Stimulated activated CD8-positive, alpha-beta memory T cell treated with anti-CD3 and anti-CD28 coated beads, Interleukin-12 subunit alpha, Interleukin-12 subunit beta, amount 100 ng/mL, for 24 hours (primary cell): ENCODE measurements at regions not wholly inside any gene's neighbourhood (a gene's known extent, or its start where the extent isn't known, plus 50 kb on each side); places are given as distances from the start of the nearest gene placed in this dataset.

ENCODE experiments used
- DNase-seq: peaks from one replicate; pipeline ENCODE4 v3.0.0-alpha.2; 2020; ENCODE audit errors: extremely low read depth

DNA sequence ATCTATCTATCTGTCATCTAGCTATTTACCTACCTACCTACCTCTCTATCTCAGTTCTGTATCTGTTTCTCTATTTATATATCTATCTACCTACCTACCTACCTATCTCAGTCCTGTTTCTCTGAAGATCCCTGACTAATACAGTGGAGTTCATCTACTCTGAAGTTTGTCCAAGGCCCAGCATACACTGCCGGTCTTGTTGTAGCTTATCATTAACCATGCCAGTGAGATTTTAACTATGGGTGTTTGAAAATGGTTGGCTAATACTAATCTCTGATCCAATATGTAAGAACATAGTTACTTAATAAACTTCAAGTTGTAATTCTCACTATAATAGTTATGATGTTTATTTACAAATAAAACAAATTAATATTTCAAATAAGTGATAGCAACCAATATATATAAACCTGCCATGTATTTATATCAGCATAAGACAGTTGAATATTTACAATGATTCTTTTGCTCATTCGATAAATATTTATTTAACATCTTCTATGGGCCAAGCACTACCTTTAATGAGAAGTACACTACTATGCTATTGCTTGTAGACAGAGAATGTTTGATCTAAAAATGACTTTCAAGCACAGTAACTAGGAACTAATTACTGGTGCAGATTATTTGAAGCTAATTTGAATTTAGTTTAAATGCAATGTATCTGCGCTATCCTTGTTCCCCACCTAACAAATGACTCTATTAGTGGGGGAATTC is 242.1 kb downstream of the KLF5 start:
- no peak for DNase-seq

DNA sequence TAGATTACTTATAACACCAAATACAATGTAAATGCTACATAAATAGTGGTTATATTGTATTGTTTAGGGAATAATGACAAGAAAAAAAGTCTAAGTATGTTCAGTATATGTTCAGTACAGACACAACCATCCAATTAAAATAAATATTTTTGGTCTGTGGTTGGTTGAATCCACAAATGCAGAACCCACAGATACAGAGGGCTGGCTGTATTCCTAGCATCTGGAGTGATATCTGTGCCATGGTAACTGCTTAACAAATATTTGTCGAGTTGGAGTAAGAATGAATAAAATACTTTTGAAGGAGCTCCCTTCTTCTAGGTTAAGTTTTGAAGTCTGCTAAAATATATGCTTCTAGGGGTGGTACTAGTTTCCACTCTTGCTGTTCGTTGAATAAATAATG is 241.0 kb downstream of the KLF5 start:
- no peak for DNase-seq

DNA sequence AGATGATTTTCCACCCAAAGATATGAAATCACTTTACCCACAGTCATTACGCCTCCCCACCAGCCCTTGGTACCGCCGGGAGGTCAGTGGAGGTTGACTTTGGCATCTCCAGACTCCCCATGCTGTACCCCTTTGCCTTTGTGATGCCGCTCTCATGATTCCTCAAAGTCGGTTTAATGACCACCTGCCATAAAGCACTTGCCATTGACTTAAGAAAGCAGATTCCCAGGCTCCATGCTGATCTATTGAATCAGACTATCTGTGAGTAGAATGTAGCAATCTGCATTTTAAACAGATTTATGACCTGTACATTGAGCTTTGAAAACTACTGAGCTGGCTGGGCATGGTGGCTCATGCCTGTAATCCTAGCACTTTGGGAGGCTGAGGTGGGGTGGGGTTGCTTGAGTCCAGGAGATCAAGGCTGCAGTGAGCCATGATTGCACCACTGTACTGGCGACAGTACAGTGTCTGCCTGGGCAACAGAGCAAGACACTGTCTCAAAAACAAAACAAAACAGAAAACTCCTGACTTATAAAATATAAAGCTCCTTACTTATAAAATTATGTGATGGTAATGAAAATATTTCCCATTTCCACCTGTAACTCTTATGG is 235.2 kb downstream of the KLF5 start:
- DNase-seq = no peak

DNA sequence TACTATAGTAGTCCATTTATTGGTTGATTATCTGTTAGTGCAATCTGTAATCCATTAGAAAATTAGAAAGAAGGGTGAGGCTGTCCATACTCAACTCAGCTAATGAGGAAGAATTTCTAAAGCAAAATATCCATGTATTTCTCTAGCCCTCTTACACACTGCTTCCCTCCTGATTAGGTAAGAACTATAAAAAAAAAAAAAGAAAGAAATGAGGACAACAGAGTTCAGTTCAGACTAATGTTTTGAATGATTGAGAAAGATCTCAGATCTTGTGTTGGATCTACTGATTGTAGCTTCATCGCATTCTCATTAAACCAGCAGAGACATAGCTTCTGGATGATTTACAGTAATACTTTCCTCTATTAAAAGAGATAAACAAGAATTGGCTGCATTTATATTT is 233.3 kb downstream of the KLF5 start:
- no peak for DNase-seq

DNA sequence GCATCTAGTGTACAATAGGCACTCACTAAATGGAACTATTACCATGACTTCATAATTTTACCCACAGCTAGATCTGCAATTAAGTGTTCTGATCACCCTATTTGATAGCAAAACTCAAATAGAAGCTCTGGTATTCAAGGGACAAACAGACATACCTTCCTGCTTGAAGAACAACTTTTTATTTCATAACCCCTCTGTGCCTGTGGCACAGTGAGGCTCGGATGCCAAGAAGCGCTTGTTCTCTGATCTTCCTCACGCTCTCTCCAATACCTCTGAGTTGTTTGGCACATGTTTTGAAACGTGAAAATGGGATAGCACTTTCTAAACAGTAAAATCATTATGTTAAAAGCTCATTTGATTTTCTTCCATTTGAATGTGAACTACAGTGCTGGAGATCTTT is 232.0 kb downstream of the KLF5 start:
- no peak for DNase-seq

DNA sequence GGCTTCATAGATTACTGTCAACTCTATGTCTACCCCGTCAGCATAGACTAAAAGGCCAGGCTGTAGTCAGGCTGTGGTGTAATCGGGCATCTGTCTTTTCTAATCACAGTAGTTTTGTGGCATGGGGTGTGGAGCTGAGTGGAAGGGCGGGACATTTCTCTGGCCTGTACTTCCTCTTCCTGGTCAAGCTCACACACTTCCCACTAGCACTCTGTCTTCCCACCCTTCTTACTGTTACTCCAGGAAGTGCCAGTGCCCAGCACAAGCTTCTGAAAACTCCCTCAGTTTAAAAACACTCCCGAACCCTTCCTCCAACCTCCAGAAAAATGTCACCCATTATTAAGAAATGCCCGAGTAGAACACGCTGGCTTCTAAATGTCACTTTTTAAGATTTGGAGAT is 229.8 kb downstream of the KLF5 start:
- DNase-seq = no peak

DNA sequence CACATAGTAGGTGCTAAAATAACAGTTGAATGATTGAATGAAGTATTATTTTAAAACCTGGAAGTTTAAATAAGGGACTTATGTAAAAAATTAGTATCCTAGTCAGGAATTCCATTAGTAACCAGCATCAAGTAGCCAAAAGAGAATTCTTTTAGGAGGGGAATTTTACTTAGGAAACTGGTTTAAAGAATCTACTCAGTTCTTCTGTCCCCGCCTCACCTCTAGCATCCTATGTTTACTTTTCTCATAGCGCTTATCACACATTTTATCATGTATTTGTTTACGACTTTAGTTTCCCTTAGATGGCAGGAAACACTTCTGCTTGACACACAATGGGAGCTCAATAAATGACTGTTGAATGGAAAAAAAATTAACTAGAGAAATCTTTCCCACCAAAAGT is 229.0 kb downstream of the KLF5 start:
- no peak for DNase-seq

DNA sequence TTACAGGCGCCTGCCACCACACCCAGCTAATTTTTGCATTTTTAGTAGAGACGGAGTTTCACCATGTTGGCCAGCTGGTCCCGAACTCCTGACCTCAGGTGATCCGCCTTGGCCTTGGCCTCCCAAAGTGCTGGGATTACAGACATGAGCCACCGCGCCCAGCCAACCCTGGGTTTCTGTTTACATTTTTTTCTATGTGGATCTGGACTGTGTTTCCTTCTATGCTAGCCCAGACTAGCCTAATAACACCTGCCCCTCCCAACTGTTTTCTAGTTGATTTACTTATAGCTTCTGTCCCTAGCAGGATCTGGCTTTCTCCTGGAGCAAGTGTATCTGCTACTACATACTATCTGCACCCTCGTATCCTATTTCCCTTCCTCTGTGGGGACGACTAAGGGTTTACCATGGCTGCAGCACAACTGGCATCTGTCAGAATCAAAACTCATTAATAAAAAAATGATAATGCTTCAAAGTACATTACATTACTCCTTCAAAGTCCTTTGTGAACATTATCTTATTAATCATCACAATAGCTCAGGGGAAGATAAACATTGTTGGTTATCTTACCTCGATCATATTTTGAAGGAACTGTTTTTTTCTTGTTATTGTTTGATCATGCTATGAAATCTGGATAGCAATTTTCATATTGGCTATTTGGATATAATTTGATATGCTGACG is 228.3 kb downstream of the KLF5 start:
- DNase-seq = no peak

DNA sequence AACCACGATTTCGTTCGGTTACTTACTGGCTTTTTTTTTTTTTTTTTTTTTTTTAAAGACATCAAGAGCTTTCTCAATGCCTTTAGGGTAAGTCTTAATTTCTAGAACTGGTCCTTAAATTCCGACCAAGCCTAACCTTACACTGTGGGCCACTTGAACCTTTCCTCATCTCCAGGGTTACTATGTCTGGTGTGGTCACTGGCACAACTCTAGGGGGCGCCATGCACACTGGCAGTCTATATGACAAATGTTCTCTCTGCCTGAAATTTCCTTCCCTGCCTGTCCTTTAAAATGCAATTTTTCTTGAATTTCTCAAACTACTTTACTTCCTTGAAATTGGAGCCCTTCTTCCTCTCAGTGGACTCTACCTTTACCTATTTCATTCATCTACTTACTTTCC is 227.4 kb downstream of the KLF5 start:
- no peak for DNase-seq

DNA sequence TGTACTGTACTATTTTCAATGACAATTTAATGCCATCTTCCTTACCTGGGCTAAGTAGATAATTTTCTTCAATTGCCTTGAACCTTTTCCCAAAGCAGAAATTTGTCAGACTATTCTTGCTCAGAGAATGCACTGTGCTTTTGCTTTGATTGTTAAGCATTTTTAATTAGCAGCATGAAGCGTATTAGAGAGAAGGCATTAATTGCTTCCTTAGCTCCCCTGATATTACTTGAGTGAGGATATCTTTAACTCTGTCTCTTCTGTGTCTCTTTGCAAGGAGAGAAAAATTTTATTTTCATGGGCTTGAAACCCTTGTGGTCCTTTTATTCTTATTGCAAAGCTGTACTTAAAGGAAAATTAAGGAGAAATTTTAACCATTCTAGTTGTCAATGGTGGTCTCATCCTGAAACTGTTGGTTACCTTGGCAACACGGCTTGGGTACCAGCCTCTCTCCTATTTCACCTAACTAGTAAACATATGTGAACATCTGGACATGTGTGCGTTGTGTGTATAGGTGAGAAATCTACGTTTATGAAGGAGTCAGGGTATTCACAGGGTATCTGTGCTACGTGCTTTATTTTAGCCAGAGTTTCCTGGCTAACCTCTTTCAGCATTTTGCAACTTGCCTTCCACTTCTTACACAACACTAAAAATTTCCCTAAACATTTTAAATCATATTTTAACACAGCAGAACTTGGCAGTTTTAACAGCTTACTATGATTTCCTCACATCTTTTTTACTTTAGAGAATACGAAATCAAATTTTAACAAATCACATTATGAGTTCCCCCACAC is 225.5 kb downstream of the KLF5 start:
- DNase-seq = no peak

DNA sequence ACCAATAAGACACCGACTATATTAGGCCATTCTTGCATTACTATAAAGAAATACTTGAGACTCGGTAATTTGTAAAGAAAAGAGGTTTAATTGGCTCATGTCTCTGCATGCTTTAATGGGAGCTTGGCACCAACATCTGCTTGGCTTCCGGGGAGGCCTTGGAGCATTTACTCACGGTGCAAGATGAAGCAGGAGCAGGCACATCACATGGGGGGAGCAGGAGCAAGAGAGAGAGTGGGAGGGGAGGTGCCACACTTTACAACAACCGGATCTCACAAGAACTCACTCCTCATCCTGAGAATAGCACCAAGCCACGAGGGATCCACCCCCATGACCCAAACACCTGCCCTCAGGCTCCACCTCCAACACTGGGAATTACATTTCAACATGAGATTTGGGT is 224.8 kb downstream of the KLF5 start:
- DNase-seq = no peak

DNA sequence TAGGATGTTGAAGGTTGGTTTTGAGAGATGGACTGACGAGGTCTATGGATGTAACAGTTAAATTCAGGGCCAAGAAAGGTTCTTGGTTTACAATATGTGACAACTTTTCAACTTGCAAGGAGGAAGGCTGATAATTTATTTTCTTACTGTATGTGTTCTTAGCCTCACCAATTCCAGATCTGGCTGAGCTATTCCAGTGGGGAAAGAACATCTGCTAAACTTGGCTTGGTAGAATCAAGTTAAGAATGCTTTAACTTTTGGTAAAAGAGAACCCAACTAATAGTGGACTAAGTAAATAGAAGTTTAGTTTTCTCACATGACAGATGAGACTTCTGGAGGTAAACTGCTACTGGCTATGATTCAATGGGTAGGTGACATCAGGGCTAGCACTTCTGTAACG is 222.9 kb downstream of the KLF5 start:
- DNase-seq = no peak

DNA sequence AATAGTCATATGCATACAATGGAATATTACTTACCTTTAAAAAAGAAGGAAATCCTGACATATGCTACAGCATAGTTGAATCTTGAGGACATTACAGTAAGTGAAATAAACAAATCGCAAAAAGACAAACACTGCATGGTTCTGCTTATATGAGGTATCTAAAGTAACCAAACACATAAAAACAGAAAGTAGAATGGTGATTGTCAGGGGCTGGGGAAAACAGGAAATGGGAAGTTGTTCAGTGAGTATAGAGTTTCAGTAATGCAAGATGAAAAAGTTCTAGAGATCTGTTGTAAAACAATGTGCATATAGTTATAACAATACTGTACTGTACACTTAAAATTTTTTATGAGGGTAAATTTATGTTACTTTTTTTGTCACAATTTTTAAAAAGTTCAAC is 219.4 kb downstream of the KLF5 start:
- no peak for DNase-seq

DNA sequence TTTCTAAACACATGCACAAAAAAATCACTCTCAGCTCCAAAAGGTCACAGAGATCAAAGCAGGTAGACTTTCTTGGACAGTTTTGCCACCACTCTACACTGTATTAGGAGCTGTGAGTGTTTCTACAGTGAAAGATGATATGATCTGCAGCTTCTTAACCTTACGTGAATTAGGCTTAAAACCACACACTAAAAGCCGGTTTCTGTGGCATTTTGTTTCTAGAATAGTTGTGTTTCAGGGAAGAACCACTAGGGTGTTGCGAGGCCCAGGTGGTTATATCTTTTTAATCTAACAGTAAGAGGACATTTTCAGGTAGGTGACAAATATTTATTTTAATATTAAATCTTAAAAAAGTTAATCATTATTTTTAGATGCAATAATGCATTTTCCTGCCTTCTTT is 216.4 kb downstream of the KLF5 start:
- DNase-seq = no peak

DNA sequence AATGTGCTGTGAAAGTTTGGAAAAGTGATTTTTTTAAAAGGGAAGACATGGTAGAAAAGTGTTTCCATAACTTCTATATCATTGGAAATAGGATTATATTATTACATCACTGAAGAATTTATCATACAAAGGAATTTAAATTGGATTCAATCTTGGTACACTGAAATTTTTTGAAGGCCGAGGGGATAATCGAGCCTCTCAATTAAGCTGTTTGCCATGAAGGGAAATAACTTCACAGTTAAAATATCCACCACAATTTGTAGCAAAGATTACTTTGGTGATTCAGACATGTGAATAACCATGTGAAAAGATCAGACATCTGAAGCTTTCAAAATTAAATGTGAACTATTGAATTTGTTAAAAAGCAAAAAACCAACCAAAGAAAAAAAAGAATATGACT is 215.3 kb downstream of the KLF5 start:
- no peak for DNase-seq

DNA sequence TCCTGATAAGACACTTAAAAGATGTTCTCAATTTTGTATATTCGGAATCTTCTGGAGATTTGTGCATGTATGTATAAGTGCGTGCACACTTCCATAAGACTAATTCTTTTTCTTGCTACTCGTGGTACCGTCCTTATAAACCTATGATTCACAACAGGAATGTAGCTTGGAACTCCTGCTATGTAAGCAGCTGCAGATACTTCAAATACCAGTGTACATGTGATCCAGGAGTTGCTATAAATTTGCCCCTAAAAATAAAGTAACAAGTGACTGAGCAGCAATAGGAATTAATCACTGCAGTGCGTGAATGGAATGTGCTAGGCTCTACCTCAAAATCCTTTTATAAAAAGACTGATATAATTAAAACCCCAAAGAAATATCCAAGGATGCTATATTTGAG is 214.9 kb downstream of the KLF5 start:
- no peak for DNase-seq

DNA sequence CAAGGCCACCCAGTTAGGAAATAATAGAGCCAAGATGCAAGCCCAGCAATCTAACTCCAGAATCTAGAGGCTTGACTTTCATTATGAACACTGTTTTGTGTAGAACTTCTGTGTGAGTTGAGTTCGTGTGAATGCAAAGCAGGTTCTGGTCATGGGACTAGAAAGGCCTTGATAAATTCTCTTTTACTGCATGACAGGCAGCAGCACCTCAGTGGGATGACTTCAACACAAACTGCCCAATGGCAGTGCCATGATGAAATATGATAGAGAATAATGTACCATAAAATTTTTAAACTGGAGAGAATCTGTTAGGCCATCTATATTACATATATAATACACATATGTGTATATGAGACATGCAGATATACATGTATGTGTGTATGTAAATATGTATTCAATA is 214.5 kb downstream of the KLF5 start:
- DNase-seq = no peak

DNA sequence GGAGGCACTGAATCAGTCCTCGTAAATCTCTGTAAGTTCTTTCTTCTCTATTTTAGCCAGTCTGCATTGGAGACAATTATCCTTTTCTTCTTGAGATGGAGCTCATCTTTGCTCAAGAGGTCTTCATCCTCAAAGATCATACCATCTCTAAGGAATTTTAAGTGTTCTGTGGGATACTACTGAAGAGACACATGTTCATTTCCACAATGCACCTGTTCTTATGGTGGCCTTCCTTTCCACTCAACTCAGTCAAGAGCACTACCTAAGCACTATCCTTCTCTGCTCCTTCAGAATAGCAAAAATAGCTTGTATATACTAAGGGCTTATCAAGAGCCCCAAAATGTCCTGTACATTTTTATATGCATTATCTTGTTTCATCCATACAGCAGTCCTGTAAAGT is 214.0 kb downstream of the KLF5 start:
- DNase-seq = no peak

DNA sequence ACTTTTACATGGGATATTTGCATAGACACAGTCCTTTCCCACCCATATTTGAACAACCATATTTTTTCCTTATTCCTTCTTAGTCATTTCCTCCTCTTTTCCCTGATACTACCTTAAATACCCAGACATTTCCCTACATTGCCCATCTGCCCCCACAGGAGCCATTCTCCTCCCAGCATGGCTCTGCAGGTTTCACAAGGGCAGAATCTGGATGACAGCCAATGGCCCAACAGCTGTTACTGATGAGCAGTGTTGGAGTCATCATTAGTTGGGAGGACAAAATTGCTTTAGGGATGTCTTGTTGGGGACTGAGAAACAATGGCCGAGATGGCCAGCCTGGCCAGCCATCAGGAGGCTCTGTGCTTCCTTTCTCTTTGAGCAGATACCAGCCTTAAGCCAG is 209.5 kb downstream of the KLF5 start:
- DNase-seq = no peak

DNA sequence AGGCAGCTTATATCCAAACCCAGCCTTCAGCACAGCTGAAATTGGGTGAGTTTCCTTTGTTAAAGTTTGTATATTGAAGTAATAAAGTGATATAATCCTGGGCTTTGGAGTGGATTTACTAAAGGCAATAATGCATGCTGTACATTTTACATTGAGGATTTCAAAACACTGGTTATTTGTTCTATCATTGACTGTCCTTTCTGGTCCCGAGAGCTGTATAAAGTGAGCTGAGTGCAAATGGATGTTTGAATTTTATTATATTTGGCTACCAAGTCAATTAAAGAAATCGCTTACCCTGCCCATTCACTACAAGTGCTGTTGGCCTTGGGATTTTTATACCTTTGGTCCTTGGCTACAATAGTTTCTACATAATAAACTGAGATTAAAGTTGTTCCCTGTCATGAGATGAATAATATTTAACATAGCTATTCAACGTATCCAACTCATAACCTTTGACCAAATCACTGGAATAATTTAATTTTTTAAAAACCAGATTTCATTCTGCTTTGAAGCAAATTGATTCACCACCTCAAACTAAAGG is 207.9 kb downstream of the KLF5 start:
- no peak for DNase-seq

DNA sequence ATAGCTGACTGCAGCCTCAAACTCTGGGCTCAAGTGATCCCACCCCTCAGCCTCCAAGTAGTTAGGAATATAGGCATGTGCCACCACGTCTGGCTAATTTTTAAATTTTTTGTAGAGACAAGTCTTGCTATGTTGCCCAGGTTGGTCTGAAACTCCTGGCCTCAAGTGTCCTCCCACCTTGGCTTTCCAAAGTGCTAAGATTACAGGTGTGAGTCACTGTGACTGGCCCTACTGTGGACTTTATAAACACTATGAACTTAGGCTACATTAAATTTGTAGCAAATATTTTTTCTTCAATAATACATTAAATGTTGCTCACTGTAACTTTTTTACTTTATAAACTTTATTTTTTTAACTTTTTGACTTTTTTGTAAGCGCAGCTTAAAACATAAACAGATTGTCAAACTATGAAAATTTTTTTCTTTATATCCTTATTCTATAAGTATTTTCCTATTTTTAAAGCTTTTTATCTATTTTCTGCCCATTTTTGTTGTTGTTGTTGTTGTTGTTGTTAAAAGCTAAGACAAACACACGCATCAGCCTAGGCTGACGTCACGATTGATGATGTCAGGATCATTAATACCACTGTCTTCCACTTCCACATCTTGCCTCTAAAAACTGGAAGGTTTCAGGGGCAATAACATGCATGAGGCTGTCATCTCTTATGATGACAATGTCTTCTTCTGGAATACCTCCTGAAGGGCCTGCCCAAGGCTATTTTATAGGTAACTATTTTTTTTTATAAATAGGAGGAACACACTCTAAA is 204.2 kb downstream of the KLF5 start:
- no peak for DNase-seq
